ENCODE measurements at regions not wholly inside any gene's neighbourhood (a gene's known extent, or its start where the extent isn't known, plus 50 kb on each side); places are given as distances from the start of the nearest gene placed in this dataset.

GRCh38 chr6:156449569-156449968 lies 327.6 kb upstream of the ARID1B start:
- TF ChIP-seq POLR2A (IDR thresholded peaks at IDR 0.05), result no peak
- no peak for TF ChIP-seq CTCF (IDR thresholded peaks at IDR 0.05)
